HG03095 (cell line): ENCODE measurements at regions not wholly inside any gene's neighbourhood (a gene's known extent, or its start where the extent isn't known, plus 50 kb on each side); places are given as distances from the start of the nearest gene placed in this dataset.
"Not testable (repeated sequence)": the region's sequence is repeated elsewhere in the genome, so short reads cannot be mapped to it uniquely, and the experiment has no call there.

Experiments
- ATAC-seq: cut with Tn5 transposase; IDR thresholded peaks from one replicate; pipeline ENCODE4 v1.9.1; 2021; ENCODE audit warnings: moderate library complexity; ENCODE audit not compliant: unreplicated experiment

- no peak for ATAC-seq
Observed at GRCh38 chr6:87772597-87773530, 70.8 kb upstream of the AKIRIN2 start.

GRCh38 chr6:87767478-87767877 lies 65.4 kb upstream of the AKIRIN2 start:
- no peak for ATAC-seq

DNA sequence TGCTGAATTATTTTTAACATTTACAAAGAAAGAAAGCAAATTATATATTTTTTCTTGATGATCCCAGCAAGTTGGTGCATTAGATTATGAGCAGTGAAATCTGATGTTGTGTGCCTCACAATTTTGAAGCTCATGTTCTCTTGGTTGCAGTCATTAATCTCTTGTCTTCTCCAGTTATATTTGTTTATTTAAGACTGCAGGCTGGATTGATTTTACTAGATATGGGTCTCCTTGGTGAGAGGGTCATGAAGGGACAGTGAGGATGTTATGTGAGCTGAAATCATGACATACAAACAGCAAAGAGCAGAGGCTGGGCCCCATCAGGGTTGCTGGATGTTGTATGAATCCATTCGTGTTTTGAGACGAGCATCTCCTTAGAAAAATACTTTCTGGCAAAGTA lies 64.2 kb upstream of the AKIRIN2 start:
- no peak for ATAC-seq

DNA sequence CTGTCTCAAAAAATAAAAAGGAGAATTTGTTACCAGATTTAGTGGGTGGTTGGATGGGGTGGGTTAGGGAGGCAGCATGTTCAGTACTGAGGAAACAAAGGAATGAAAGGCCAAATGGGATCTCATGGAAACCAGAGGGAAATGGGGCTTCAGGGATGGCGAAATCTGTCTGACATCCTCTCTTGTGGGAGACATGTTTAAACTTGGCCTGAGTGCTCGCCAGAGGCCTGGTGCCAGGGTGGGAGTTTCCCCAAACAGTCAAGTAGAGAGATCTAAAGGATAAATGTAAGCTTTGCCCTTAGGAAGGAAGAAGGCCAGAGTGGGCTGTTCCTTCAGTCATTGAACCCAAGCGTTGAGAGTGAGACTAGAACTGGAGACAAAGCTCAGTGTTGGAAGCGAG lies 61.9 kb upstream of the AKIRIN2 start:
- no peak for ATAC-seq

GRCh38 chr6:87763276-87763675 lies 61.2 kb upstream of the AKIRIN2 start:
- ATAC-seq = no peak

- ATAC-seq = no peak
Observed at GRCh38 chr6:87762116-87762515, 60.1 kb upstream of the AKIRIN2 start.

DNA sequence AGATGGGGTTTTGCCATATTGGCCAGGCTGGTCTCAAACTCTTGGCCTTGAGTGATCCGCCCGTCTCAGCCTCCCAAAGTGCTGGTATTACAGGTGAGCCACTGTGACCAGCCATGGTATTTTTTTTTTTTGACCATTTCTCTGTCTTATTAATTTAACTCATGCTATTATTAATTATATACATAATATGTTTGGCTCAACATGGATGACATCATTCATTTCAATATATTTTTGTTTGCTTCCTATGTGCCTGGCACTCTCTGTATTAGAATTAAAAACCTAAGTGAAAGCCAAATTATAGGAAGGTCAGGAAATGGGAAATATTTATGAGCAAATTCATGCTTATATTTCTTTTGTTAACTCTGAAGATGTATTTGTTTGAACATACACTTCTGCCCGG lies 55.8 kb upstream of the AKIRIN2 start:
- ATAC-seq = no peak

GRCh38 chr6:87756858-87757257 lies 54.8 kb upstream of the AKIRIN2 start:
- ATAC-seq = peak; percentile 93

- no peak for ATAC-seq
Observed at GRCh38 chr6:87755708-87756671, 54.0 kb upstream of the AKIRIN2 start.

- ATAC-seq = peak; percentile 54
Observed at GRCh38 chr6:87754828-87755227, 52.8 kb upstream of the AKIRIN2 start.

- no peak for ATAC-seq
Observed at GRCh38 chr6:87753131-87753685, 51.2 kb upstream of the AKIRIN2 start.

DNA sequence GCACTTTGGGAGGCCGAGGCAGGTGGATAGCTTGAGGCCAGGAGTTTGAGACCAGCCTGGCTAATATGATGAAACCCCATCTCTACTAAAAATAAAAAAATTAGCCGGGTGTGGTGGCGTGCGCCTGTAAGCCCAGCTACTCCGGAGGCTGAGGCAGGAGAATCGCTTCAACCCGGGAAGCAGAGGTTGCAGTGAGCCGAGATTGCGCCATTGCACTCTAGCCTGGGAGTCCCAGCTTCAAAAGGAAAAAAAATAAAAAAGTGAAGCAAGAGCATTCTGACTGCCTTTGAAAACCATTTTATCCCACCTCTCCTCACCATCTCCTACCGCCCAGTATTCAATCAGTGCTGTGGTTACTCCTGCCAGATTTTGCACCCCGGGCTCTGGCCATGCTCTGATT lies 50.5 kb upstream of the AKIRIN2 start:
- ATAC-seq = not testable (repeated sequence)
